Umbilical cord (tissue), 1 donor: ENCODE measurements at regions not wholly inside any gene's neighbourhood (a gene's known extent, or its start where the extent isn't known, plus 50 kb on each side); places are given as distances from the start of the nearest gene placed in this dataset.

Experiments used
- DNase-seq: peaks from one replicate; pipeline ENCODE4 v3.0.0-alpha.2; 2015; ENCODE audit warnings: low spot score

DNA sequence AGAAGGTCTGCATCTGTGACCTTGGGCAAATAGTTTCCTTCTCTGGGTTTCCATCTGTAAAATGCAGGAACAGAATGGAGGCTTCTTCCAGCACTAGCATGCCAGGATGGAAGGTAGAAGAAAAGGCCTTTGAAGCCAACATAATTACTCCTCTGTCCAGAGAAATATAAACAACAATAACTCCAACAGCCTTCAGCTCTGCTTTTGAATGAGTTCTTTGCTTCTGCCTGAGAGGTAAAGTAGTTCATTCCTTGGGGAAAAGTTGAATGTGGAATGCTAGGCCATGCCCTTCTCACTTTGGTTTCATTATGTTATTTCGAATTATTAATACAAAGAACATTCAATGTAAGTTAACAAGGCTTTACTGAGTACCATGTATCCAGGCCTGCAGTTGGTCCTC is 61.2 kb upstream of the BLID start:
- no peak for DNase-seq

DNA sequence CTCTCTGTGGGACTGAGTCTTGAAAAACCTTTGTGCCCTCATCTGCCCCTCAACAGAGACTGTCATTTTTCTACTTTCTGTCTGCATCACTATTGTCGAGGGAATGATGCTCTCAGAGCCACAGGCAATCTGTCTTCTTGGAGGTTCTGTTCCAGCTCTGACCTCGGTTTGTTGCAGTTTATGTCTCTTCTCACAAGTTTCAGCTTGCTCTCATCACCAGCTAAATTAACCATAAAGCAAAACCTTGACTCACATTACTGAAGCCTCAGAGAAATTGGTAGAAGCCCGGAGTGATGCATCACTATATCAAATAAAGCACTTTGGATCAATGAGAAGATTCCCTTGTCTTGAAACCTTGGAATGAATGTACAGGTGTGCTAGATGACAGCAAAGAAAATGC is 60.6 kb upstream of the BLID start:
- no peak for DNase-seq

DNA sequence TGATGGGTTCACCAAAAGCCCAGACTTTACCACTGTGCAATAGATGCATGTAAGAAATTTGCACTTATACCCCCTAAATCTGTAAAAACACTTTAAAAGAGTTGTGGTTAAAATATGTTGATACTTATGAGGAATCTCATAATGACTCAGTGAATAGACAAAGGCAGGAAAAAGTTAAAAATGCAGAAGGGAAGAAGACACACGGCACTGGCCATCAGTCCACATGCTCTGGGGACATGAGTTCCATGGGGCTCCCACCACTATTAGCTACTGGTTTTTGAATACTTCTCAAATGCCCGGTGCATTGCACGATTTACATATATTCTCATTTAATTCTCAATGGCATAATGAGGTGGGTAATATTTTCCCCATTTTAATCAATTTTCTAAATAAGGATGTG is 59.3 kb upstream of the BLID start:
- DNase-seq = no peak

DNA sequence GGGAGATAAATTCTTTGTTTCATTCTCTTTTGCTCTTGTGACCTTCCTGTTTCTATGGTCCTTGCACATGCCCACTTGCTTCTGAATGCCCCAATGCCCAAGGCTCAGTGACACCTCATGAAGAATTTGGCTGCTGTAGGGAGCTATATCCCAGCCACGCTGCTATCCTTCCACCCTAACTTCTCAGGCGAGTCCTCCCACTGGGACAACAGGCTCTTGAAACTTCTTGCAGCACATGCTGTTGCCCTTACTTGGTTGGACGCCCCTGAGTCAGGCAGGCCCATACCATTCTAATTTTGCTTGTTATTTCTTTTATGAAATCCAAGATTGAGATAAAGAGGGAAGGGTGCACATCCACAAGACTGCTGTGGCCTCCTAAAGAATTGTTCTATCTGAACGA is 57.6 kb upstream of the BLID start:
- no peak for DNase-seq

DNA sequence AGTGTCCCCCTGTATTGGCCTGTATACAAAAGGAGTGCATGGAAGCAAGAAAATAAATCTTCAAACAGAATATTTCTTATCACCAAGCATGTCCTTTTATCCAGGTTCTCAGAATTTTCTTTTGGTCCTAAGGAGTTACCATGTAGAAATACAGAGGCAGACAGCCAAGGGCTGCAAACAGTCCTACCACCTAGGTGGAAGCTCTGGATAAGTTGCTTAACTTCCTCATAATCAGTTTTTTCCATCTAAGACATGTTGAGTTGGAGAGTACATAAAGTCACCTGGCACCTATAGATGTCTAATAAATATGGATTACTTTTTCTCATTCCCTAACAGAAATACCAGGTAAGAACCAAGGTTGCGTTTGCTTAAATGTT is 57.0 kb upstream of the BLID start:
- no peak for DNase-seq

DNA sequence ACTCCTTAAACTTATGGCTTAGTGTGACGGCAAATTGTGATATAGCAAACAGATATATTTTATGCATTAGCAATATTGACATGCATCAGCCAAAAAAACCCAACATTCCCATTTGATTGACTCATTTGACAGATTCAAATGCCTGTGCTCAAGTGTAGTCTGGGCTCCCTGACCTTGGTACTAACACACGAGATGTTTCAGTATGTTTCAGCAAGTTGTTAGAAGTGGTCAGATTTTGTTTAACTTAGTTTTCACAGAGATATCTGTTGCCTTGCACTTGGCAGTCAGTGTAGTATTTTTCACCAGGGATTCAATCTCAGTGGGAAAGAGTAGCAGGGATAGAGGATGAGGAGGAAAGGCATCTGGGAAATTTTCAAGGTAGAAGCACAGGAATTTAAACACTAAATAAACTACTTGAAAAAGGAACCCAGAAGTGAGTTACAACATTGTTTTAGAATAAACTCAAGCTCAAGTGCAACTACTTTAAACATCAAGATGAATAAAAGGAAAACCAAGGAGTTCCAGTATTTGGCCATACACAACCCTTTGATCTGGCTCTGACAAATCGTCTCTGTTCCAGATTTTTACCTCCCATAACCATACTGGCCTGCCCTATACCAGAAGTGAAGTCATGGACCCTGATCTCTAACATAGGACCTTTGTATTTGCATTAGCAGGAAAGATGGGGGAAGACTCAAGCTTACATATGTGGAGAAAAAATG is 56.5 kb upstream of the BLID start:
- DNase-seq = no peak

DNA sequence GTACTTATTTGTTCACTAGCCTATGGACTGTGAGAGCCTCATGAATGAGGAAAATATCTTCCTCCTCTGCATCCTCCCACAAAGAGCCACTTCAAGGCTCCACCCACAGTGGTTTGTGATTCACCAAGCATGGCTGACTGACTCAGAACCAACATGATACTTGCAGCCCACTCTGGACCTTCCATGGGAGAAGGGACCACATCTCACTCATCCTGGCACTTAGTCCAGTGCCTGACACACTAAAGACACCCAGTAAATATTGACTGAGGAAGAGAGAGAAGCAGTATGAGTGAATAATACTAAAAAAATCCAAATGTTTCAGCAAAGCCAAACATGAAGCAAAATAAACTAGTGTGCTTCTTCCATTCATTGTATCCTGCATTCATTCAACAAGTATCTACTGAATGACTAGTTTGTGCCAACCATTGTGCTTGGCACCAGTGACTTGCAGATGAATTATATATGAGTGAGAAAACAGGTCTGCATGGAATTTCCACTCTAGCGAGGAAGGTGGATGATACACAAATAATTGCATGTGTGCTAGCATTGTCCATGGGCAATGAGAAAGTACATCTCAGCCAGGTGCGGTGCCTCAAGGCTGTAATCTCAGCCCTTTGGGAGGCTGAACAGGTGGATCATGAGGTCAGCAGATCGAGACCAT is 54.9 kb upstream of the BLID start:
- no peak for DNase-seq

DNA sequence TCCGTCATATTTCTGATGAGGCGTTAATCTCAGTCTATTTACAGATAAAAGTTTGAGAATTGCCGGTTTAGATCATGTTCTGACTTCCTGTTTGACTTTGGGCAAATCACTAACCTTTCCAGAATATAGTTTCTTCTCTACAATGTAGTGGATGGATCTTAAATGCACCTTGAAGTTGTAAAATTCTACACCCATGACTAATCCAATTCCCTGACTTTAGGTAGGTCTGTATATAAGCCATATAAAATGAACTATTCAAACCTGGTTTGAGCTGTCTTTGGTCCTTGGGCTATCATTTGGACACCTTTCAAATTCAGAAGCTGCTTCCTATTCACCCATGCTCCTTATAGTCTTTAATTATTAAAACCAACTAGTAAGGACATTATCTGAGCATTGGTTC is 52.2 kb upstream of the BLID start:
- DNase-seq = no peak

DNA sequence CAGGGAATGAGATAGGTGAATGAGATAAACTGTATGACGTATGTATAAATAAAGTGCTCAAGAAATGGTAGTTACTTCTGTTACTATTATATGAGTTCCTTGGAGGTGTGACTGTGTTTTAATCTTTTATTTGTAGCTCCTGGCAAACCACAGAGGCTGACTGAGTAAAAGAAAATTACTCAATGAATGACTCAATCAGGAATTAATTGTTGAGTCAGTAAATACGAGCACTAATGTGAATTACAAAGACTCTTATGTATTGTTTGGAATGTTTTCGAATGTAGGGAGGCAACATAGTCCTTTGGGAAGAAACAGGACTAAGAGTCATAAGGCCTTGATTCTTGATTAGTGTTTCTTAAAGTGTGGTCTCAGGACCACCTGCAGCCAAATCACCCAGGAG is 51.1 kb upstream of the BLID start:
- DNase-seq = no peak

DNA sequence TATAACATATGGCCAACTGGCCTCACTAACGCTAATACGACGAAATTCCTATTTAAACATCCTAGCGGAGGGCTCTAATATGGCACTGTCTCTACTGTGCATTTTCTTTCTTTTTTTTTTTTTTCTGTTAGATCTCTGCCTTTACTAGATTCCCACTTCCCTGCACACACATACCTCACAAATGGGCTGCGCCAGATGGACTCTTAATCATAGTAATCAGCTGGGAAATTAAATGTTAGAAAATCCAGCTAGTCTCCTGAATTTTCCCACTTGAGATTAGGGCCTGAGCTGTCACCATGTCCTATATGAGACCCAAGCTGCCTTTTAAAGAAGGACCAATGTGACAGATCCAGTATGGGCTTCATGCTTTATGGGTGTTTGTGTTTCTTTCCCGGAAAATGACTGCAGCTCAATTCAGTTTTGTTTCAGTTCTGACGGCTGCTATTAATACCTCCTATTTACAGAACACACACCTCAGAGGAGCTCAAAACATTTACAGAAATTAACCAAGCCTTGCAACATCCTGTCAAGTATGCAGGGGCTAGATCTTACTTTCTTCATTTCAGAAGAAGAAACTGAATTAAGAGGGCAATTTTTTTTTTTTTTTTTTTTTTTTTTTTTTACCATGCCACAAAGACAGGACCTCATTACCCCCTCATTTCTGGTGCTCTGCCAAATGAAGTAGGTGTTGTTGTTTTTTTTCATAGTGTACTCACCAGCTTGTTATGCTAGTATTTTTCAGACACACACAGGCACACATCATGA is 49.8 kb upstream of the BLID start:
- DNase-seq = peak; percentile 35
